Uterus (tissue), 2 donors: ENCODE measurements at regions not wholly inside any gene's neighbourhood (a gene's known extent, or its start where the extent isn't known, plus 50 kb on each side); places are given as distances from the start of the nearest gene placed in this dataset.

Experiments used
- POLR2A ChIP-seq, 2 donors: fragments of 450-650 bp; IDR thresholded peaks; one replicate each; pipeline ENCODE4 v1.6.1; 2016; ENCODE audit warnings: antibody characterized with exemption in 2 of 2, mild to moderate bottlenecking in 1 of 2, moderate library complexity in 1 of 2
- TF ChIP-seq, protein P1 (sequence below), 4 experiments: fragments of 200-600 bp in 2 of 4; fragments of 450-650 bp in 2 of 4; sonication (generic) in 2 of 4; IDR thresholded peaks; one replicate each; pipeline ENCODE4 v1.5.1; 2016 to 2019; ENCODE audit warnings: antibody characterized with exemption in 4 of 4, mild to moderate bottlenecking in 2 of 4, moderate library complexity in 1 of 4

DNA sequence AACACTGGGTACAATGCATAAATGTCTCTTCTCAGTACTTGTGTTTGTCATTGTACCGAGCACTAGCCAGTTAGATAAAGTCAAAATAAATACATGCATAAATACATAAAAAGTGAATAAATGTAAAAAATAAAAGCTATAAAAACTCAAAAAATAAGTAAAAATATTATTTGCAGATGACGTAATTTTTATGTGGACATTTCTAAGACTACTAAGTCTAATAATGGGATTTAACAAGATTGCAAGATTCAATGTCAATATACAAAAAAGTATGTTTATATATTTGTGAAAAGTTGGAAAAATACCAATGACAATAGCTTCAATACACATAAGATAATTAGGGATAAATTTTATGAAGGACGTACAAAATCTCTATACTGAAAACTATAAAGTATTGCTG, 639.6 kb downstream of the CBLN4 start:
- TF ChIP-seq, protein P1, sequence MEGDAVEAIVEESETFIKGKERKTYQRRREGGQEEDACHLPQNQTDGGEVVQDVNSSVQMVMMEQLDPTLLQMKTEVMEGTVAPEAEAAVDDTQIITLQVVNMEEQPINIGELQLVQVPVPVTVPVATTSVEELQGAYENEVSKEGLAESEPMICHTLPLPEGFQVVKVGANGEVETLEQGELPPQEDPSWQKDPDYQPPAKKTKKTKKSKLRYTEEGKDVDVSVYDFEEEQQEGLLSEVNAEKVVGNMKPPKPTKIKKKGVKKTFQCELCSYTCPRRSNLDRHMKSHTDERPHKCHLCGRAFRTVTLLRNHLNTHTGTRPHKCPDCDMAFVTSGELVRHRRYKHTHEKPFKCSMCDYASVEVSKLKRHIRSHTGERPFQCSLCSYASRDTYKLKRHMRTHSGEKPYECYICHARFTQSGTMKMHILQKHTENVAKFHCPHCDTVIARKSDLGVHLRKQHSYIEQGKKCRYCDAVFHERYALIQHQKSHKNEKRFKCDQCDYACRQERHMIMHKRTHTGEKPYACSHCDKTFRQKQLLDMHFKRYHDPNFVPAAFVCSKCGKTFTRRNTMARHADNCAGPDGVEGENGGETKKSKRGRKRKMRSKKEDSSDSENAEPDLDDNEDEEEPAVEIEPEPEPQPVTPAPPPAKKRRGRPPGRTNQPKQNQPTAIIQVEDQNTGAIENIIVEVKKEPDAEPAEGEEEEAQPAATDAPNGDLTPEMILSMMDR (IDR thresholded peaks at IDR 0.05) = no peak
- no peak for TF ChIP-seq POLR2A (IDR thresholded peaks at IDR 0.05)
